Fibroblast of skin of abdomen (primary cell): ENCODE measurements at regions not wholly inside any gene's neighbourhood (a gene's known extent, or its start where the extent isn't known, plus 50 kb on each side); places are given as distances from the start of the nearest gene placed in this dataset.

ENCODE experiments used
- DNase-seq: peaks from one replicate; pipeline ENCODE4 v3.0.0-alpha.2; 2013

- peak; percentile 50 for DNase-seq
These were observed 198.9 kb upstream of the LPP start for GRCh38 chr3:187954873-187955586.

DNA sequence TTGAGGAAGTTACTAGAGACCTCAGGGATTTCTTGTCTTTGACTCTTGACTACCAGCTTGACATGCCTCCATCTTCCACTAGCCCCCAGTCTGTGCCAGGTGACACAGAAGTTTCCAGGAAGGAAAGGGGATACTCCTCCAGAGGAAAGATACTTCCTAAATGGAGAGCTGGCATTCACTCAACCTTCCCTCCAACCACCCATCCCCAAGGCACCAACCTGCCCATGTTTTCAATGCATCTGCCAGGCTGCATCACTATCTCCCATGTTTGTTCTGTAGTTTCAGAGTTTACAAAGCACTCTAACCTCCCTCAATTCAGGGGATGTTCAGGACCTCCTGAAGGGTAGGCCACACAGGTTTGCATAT, 198.4 kb upstream of the LPP start:
- no peak for DNase-seq

DNA sequence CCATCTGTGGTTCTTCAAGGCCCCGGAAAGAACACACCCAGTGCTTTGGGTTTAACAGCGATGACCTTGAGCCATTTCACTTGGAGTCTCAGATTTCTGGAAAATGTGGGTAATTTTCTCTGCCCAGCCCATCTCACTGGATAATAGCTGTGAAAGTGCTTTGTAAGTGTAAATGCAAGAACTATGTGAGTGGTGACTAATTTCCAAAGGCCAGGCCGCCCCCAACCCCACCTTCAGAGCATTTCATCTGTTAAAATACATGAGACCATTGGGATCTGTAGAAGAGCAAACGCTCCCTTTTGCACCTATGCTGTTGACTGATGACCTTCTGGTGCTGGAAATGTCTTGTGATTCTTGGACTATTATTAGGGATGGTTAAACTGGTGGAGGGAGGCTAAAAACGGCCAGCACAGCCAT, 196.8 kb upstream of the LPP start:
- DNase-seq, result no peak

- no peak for DNase-seq
These were observed 196.4 kb upstream of the LPP start for GRCh38 chr3:187957582-187957981.

GRCh38 chr3:187958432-187959003, 195.4 kb upstream of the LPP start:
- DNase-seq, result no peak

GRCh38 chr3:187960820-187961219, 193.1 kb upstream of the LPP start:
- peak; percentile 63 for DNase-seq

DNA sequence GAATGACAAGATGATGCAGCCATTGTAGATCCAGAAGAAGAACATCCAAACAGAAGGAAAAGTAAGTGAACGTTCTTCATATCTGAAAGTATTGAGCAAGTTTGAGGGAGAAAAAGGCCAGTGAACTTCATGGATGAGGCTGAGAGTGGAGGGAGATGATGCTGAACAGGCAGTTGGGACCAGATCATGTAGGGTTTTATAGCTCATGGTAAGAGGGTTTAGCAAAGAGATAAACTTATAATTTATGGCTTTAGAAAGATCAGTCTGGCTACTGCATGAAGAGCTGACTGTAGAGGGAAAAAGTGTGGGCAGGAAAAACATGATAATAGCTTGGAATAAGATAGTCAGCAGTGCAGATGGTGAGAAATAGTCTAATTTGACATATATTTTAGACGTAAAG, 192.6 kb upstream of the LPP start:
- no peak for DNase-seq

- no peak for DNase-seq
These were observed 190.8 kb upstream of the LPP start for GRCh38 chr3:187963003-187963676.

DNA sequence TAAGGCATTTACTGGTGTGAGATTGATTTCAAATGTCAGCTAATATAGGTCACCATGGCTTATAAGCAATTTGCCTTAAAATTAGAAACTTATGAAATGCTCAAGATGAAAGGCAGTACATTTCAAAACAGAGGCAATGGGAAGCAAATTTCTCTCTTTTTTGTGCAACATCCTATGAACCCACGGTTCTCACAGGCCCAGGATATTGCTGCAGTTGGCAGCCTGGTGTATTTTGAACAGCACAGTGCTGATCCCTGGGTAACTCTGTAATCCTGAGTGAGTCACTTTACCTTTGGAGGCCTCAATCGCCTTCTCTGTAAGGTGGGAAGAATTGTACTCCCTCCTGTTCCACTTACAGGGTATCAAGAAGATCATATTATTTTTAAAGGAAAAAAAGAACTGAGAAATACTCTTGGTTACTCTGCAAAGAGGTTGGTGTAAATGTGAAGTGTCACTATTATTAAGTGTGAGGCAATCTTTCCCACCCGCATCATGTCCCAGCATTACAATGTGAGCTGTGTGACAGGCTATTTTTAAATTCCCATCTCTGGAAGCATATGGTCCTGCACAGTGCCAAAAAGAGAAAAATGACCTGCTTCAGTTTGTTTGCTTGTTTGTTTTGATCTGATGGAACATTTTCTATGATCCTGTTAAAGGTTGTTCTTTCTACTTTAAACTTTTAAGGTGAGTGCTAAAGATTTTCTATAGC, 190.1 kb upstream of the LPP start:
- DNase-seq, result no peak

- DNase-seq, result no peak
These were observed 189.2 kb upstream of the LPP start for GRCh38 chr3:187964760-187965159.

DNA sequence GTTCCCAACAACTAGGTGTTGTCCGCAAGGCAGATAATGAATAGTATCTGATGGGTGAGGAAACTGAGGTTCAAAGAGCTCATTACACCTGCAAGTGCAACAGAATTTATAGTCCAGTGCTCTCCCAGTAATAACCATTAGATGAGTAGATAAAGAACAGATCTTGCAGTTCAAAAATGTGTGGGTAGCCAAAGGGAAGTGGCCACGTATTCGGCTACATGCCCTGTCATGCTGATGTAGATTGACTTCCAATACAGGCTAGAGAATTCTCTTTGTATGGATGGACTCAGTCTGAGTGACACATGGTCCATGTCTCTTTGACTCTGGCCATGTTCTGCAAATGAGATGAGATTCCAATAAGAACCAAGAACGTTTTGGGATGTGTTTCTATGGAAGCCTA, 187.9 kb upstream of the LPP start:
- DNase-seq, result no peak

- no peak for DNase-seq
These were observed 187.1 kb upstream of the LPP start for GRCh38 chr3:187966636-187967406.

GRCh38 chr3:187967993-187968392, 186.0 kb upstream of the LPP start:
- DNase-seq, result peak; percentile 20

DNA sequence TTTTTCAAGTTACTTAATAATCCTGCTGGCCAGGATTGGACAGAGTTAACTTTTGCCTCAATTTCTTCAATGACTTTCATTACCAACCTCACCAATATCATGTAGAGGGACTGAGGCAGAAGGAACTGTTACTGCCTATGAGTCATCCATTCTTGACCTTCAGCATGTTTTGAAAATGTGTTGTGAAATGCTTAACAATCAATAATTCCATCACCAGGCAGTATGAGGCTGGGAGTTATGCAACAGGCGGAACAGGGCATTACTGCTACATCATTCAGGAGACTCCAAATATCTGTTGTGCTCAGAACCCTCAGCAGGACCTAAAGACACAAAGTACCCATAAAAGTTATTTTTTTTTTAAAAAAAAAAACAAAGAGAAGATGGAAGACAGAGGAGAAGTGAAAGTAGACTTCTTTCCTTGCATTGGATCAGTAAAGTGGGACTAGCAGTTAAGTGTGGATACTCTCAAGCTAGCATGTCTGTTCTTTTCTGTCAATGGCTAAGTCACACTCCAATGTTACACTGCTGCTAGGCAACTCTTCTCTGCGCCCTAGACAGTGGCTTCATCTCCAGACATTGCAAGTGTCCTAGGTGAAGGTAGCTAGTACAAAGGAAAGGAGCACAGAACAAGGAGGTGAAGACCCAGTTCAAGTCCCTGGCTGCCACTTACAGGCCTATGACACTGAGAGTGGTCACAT, 184.9 kb upstream of the LPP start:
- peak; percentile 77 for DNase-seq

DNA sequence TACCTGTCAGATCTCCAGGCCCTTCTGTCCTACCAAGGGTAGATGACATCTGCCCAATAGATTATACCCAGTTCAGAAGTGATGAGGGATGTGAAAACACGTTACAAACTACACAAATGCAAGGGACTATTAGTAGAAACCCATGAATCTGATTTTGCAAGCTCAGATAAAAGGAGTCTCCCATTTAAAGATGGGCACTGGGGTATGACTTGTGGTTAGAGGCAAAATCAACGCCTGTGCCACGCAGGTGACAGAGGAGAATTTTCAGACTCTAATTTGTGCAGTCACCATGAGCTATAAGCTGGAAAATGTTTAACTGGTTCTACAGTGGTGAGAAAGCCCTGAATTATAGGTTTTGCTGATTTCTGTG, 184.4 kb upstream of the LPP start:
- no peak for DNase-seq

GRCh38 chr3:187970106-187970505, 183.9 kb upstream of the LPP start:
- no peak for DNase-seq

DNA sequence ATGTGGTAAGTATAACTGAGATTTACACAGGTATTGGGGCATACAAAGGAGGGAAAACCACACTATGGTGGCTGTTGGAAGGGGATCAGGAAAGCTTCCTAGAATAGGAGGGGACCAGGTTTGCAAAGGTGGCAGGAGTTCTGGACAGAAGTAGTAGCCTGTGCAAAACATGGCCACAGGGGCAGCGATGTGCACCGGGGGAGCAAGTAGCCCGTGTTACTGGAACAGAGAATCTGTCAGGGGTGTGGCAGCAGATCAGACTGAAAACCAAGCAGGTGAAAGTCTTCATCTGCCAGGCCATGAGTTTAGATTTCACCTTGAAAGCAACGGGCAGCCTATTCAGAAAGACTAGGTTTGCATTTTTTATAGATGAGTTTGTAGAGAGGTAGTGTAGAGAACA, 182.3 kb upstream of the LPP start:
- DNase-seq, result no peak

DNA sequence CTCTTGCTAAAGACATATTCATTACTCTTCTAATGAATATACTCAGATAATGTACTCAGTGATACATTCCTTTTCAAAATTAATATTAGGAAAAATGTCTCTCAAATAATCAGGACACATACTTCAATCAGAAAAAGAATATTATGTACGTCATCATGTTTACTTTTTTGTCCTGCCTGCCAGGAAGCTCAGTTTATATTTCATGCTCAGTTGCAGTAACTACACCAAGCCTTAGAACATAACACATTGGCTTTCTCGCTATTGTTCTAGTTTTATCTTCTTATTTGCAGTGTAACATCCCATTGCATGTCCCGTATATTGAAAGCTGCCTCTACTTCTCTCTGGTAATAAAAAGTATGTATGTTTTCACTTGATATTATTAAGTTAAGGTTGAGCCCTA, 181.5 kb upstream of the LPP start:
- no peak for DNase-seq

- DNase-seq, result no peak
These were observed 179.7 kb upstream of the LPP start for GRCh38 chr3:187973977-187974870.

DNA sequence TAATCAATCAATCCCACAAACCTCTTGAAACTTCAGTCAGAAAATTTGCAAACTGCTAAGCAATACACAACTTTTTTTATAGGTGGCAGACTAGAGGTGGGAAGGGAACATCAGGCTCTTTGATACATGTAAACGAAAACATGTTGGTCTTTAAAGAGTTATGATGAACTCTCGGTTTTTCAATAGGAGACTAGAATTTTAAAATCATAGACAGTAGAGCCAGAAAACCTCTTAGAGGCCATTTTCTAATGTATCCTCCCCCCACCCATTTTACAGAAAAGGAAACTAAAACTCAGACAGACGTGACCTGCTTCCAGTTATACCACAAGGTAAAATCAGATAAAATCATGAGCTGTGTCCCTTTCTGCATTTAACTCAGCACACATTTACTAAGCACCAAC, 179.1 kb upstream of the LPP start:
- DNase-seq, result no peak
